HG03432 (cell line): ENCODE measurements at regions not wholly inside any gene's neighbourhood (a gene's known extent, or its start where the extent isn't known, plus 50 kb on each side); places are given as distances from the start of the nearest gene placed in this dataset.
"Not testable (repeated sequence)": the region's sequence is repeated elsewhere in the genome, so short reads cannot be mapped to it uniquely, and the experiment has no call there.

Experiments
- ATAC-seq: cut with Tn5 transposase; IDR thresholded peaks from one replicate; pipeline ENCODE4 v1.9.1; 2021; ENCODE audit warnings: mild to moderate bottlenecking, moderate library complexity; ENCODE audit not compliant: unreplicated experiment

DNA sequence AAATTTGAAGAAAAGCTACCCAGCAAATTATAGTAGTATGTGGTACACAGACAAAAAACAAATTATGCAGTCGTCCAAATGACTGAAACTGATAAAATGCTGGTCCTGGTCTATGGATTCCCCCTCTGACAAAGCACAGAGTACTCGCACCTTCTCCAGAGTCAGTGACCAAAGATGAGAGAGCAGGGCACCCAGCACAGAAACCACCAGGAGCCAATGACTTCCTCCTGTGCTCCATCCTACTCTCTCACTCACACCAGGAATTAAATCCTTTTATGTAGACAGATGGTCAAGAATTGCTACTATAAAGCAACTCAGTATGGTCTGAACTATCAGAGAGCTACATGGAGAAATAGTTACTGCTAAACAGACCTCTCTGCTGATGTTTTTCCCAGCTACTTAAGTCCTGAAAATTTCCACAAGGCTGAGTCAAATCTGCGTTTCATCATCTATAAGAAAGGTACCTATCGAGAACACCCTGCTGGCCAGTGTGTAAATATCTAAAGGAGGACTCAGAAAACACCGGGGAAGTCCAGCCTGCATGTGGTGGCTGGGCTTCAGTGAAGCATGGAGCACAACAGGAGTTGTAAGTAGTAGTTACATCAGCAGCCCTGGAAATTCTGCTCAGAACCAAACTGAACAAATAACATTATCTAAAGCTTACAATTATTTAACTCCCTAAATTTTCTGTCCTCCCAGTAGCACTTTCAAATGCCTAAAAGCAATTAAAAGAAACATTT lies 84.5 kb upstream of the FBXO28 start:
- ATAC-seq, result peak; percentile 84

DNA sequence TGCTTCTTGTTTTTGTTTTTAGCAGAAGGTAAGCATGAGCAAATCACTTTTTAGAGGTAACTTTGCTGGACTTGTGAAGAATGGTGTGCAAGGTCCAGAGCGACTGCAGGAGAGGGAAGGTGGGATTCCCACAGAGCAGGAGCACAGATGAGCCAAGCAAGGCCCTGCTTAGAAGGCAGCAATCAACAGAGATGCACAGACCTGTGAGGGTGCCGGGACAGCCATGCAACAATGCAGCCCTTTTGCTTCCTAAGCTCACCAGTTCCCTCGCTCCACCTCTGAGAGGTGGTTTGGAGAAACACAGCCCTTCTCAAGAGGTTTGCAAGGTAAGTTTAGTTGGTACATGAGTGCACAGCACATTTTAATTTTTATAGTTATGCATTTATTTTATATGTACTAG lies 85.1 kb upstream of the FBXO28 start:
- not testable (repeated sequence) for ATAC-seq

DNA sequence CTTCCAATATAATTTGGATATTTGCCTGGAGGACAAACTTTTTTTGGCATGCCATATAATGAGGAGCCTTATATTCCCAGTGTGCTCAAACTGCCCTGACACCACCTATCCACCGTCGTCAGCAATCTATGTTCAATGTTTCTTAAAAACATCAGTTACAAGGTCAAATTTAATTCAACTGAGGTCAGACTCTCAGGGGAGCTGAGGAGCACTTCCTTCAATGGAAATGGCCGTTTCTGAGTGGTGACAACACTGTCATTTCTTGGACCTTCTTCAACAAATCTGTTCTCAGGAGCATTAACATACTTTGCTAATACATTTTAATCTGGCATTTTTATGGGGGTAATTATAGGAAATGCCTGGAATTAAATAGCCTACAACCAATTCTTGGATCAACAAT lies 90.8 kb upstream of the FBXO28 start:
- not testable (repeated sequence) for ATAC-seq

DNA sequence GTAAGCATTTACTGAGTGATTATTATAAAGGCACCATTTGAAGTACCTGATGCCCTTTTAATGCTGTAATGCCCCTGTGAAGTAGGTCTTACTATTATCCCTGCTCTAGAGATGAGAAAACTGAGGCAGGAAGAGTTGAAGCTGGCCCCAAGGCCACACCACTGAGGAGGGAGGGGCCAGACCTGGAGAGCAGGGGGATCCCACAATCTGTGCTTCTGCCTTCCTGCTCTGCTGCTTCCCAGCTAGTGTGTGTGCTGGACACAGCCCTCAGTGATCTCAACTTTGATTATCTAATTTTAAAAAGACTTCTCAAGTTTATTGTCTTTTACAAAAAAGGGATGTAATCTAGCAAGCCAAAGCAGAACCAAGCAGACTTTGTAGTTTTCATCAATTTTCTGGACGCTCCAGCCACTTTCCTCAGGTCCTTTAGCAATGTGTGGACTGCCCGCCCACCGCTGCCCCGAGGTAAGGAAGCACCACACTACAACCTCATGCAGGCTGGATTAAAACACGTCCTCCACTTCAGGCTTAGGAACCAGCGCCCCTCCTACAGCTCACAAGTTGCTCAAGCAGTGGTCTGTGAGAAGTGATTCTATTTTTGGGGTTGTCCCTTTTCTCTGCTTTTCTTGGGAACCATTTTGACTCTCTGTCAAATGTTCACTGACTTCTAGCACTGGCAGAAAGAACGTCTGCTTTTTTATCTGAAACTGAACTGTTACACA lies 91.5 kb upstream of the FBXO28 start:
- ATAC-seq, result not testable (repeated sequence)

DNA sequence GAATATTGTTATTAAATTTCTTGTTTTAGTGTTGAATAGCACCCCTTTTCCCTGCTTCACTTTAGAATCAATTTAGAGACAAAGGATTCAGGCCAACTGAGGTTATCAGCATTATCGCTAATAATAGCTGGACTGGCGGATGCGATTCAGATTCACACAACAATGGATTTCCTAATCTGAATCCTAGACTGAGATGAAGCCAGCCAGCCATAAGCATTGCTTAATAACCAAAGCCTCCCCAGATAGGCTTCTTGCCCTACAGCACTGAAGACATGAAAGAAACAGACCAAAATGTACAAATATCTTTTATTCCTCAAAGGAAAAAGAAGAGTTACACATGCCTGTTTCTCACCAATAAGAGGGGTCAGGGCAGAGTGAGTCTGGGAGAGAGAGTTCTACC lies 94.0 kb upstream of the FBXO28 start:
- not testable (repeated sequence) for ATAC-seq

DNA sequence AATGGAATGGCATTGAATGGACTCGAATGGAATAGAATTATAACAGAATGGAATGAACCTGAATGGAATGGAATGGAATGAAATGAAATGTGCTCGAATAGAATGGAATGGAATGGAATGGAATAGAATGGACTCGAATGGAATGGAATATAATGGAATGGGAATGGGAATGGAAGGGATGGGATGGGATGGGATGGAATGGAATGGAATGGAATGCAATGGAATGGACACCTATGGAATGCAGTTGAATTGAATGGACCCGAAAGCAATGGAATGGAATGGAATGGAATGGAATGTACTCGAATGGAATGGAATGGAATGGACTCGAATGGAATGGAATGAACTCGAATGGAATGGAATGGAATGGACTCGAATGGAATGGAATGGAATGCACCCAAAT lies 98.1 kb upstream of the FBXO28 start:
- not testable (repeated sequence) for ATAC-seq

DNA sequence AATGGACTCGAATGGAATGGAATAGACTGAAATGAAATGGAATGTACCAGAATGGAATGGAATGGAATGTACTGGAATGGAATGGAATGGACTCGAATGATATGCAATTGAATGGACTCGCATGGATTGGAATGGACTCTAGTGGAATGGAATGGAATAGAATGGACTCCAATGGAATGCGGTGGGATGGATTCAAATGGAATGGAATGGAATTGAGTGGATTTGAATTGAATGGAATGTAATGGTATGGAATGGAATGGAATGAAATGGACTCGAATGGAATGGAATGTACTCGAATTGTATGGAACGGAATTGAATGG lies 99.6 kb upstream of the FBXO28 start:
- ATAC-seq, result no peak

DNA sequence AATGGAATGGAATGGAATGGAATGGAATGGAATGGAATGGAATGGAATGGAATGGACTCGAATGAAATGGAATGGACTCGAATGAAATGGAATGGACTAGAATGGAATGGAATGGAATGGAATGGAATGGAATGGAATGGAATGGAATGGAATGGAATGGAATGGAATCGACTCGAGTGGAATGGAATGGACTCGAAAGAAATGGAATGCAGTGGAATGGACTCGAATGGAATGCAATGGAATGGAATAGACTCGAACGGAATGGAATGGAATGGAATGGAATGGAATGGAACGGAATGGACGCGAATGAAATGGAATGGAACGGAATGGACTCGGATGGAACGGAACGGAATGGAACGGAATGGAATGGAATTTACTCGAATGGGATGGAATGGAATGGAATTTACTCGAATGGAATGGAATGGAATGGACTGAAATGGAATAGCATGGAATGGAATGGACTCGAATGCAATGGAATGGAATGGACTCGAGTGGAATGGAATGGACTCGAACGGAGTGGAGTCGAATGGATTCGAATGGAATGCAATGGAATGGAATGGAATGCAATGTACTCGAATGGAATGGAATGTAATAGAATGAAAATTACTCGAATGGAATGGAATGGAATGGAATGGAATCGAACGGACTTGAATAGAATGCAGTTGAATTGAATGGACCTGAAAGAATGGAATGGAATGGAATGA lies 100.1 kb upstream of the FBXO28 start:
- ATAC-seq, result not testable (repeated sequence)

DNA sequence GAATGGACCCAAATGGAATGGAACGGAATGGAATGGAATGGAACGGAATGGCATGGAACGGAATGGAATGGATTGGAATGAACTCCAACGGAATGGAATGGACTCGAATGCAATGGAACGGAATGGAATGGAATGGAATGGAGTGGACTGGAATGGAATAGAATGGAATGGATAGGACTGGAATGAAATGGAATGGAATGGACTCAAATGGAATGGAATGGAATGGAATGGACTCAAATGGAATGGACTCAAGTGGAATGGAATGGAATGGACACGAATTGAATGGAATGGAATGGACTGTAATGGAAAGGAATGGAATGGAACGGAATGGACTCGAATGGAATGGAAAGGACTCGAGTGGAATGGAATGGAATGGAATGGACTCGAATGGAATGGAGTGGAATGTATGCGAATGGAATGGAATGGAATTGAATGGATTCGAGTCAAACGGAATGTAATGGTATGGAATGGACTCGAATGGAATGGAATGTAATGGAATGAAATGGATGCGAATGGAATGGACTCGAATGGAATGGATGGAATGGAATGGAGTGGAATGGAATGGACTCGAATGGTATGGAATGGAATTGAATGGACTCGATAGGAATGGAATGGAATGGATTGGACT lies 101.0 kb upstream of the FBXO28 start:
- ATAC-seq, result not testable (repeated sequence)

DNA sequence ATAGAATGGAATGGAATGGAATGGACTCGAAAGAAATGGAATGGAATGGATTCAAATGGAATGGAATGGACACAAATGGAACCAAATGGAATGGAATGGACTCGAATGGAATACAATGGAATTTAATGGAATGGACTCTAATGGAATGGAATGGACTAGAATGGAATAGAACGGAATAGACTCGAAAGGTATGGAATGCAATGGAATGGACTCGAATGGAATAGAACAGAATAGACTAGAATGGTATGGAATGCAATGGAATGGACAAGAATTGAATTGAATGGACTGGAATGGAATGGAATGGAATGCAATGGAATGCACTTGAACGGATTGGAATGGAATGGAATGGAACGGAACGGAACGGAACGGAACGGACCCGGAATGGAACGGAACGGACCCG lies 101.7 kb upstream of the FBXO28 start:
- not testable (repeated sequence) for ATAC-seq

DNA sequence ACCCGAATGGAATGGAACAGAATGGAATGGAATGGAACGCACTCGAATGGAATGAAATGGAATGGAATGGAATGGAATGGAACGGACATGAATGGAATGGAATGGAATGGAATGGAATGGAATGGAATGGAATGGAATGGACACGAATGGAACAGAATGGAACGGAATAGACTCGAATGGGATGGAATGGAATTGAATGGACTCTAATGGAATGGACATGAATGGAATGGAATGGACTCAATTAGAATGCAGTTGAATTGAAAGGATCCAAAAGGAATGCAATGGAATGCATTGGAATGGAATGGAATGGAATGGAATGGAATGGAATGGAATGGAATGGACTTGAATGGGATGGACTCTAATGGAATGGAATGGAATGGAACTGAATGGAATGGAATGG lies 102.2 kb upstream of the FBXO28 start:
- ATAC-seq, result not testable (repeated sequence)

DNA sequence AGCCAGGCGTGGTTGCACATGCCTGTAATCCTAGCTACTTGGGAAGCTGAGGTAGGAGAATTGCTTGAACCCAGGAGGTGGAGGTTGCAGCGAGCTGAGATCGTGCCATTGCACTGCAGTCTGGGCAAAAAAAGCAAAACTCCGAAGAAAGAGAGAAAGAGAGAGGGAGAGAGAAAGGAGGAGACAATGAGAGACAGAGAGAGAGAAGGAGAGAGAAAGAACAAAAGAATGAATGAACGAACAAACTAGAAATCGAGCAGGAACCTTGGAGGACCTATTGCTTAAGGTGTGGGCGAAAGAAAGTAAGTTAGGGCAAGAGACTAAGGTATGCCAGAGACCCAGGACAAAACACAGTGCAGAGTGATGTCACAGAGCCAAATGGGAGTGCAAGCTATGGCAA lies 102.8 kb upstream of the FBXO28 start:
- not testable (repeated sequence) for ATAC-seq

DNA sequence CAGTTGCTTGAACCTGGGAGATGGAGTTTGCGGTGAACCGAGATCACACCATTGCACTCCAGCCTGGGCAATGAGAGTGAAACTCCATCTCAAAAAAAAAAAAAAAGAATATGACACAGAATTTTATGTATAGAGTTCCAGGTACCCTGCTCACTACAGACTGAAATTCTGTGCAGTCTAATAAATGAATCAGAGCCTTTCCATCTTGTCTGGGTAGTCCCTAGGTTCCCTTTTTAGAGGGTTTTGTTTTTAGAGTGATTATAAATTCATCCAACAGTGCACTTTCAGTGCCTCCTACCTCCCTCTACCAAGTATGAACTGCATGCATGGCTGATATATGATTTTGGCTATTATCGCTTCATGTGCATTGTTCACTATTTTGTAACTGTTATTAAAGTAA lies 107.9 kb upstream of the FBXO28 start:
- not testable (repeated sequence) for ATAC-seq

DNA sequence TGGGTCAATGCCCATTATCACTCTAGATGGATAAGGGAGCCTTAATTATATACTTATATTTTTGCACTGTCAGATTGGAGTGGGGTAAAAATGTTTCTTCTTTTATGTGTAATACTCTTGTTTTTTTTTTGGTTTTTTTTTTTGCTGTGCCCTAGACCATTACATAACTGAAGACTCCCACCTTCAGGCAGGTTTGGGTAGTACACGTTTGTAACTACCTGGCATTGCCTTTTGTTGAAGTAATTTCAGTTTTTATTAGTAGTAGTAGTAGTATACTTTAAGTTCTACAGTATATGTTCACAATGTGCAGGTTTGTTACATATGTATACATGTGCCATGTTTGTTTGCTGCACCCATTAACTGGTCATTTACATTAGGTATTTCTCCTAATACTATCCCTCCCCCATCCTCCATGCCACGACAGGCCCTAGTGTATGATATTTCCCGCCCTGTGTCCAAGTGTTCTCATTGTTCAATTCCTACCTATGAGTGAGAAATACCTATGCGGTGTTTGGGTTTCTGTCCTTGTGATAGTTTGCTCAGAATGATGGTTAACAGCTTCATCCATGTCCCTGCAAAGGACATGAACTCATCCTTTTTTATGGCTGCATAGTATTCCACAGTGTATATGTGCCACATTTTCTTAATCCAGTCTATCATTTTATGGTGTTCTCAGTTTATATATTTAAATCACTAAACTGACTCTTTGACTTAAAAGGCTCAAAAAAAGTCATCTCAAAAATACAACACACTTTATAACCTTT lies 109.2 kb upstream of the FBXO28 start:
- ATAC-seq, result peak; percentile 47

DNA sequence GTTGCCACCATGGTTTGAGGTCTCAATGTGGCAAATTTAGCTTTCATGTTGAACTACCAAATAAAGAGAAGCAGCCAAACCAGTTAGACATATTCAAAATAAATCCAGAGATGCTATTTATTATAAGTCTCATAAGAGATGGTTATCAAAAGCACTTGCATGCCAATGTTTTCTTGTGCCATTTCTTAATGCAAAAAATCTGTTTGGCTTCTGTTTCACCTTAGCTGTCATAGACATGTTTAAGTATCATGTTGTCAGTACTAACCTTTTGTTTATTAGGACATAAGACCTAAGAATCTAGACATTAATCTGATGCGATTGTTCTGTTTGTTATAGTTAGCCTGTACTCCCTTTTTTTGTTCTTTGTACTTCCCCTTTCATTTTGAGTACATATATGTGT lies 110.0 kb upstream of the FBXO28 start:
- not testable (repeated sequence) for ATAC-seq

DNA sequence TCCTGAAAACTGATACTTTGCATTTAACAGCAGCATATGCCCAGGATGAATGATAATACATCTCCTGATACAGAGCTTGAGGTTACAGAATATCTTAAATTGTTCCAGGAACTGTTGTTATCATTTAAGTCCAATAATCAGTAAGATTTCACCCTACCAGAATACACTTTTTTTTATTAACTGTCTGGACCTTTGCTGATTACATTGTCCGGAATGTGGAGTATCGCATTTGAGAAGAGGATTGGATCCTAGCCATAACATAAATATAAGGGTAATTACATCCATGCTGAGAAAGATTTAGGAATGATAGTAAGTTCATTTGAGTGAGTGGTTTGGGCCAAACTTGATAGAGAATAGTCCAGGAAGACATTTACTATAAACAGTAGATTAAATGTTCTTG lies 112.2 kb upstream of the FBXO28 start:
- ATAC-seq, result not testable (repeated sequence)

DNA sequence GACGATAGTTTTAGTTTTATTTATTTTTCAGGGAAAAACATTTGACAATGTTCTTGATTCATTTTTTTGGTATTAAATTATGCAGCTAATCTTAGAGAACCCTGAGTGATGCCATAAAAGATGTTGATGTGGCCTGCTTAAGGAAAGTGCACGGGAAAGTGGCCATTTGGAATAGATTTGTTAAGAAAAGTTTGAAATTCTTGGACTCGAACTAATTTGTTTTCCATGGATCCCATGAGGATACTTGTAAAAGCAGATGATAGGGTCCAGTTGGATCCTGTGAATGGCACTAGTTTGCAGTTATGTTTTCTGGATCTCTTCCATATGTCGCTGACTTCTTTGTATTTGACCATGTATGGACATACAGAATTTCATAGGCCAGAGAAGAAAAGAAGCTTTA lies 114.2 kb upstream of the FBXO28 start:
- ATAC-seq, result not testable (repeated sequence)

DNA sequence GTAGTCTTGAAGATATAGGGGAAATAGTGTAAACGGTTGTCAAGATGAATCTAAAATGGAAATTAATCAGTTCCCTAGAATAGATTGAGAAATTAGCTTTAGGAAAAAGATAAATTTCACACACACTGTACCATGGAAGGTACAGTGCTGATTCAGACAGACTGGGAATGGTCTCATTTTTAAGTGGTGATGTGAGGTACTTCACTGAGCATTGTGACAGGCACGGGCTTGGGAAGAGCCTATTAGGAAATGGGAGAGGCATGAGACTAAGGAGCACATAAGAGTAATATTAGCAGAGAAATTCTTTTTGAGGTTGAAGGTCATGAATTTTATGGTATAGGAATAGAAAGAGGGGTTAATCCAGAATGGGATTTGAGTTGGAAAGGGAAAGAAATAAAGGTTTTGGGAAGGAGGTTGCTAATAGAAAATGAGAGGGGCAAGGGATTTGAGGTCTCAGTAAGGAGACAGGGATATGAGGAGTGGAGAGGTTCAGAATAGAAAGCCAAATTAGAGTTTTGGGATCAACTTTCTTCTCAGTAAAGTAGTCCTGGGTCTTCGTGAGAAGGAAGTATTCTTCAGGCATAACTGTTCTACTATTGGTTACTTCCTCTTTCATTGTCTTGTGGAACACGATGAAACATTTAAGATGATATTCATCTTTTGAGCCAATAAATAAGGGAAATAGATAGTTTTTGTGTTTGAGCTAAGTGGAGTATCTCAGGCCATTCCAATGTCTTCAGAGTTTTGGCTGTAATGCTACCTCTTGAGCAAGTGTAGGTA lies 115.0 kb upstream of the FBXO28 start:
- not testable (repeated sequence) for ATAC-seq

DNA sequence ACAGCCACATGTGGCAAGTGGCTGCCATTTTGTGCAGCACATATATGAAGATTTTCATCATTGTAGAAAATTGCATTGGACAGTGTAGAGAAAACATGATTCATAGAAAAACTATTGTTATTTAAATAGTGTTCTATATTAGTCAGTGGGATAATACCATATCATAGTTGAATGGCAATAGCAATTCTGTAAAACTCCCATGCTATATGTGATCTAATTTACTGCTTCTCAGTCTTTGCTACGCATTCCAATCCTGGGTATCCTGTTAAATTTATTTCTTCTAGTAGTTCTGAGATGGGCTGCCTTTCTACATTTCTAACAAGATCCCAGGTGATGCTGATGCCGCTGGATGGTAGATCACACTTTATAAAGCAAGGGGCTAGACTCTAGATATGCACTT lies 117.5 kb upstream of the FBXO28 start:
- not testable (repeated sequence) for ATAC-seq
